ACHN (cell line): ENCODE measurements at regions not wholly inside any gene's neighbourhood (a gene's known extent, or its start where the extent isn't known, plus 50 kb on each side); places are given as distances from the start of the nearest gene placed in this dataset.
"Not testable (repeated sequence)": the region's sequence is repeated elsewhere in the genome, so short reads cannot be mapped to it uniquely, and the experiment has no call there.

Experiments
- DNase-seq: peaks from one replicate; pipeline ENCODE4 v3.0.0-alpha.2; 2015
- in situ Hi-C: cut with HindIII; loops from 2 replicates; pipeline ENCODE4 v1.10.0; 2017; ENCODE audit warnings: low sequenced_read_pairs, low pct_ligation_motif_present, low pct_unique_long_range_greater_than_20kb

DNA sequence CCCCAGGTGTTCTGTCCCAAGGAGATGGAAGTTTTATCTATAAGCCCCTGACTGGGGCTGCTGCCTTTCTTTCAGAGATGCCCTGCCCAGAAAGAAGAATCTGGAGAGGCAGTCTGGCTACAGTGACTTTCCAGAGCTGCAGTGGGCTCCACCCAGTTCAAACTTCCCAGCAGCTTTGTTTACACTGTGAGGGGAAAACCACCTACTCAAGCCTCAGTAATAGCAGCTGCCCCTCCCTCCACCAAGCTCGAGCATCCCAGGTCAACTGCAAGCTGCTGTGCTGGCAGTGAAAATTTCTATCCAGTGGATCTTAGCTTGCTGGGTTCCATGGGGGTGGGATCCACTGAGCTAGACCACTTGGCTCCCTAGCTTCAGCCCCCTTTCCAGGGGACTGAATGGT is 125.0 kb downstream of the TRIM42 start:
- in situ Hi-C loops, DNase-seq: not testable (repeated sequence)

- no peak for DNase-seq
- in situ Hi-C loops, result no loop called here
Measured at GRCh38 chr3:140809316-140809715, 131.5 kb downstream of the TRIM42 start.

- in situ Hi-C loops, result no loop called here
- no peak for DNase-seq
Measured at GRCh38 chr3:140816372-140817195, 125.1 kb upstream of the SLC25A36 start.

GRCh38 chr3:140821493-140821892 is 120.1 kb upstream of the SLC25A36 start:
- in situ Hi-C loops, result no loop called here
- DNase-seq, result no peak

- in situ Hi-C loops, result no loop called here
- no peak for DNase-seq
Measured at GRCh38 chr3:140822401-140823047, 119.1 kb upstream of the SLC25A36 start.

GRCh38 chr3:140823106-140823505 is 118.5 kb upstream of the SLC25A36 start:
- no peak for DNase-seq

GRCh38 chr3:140827894-140828293 is 113.7 kb upstream of the SLC25A36 start:
- in situ Hi-C loops, result no loop called here
- DNase-seq, result no peak

More at GRCh38 chr3:140823106-140823505, 118.5 kb upstream of the SLC25A36 start:
- in situ Hi-C loops, result no loop called here

GRCh38 chr3:140828585-140828984 is 113.1 kb upstream of the SLC25A36 start:
- in situ Hi-C loops, result no loop called here

GRCh38 chr3:140829796-140830195 is 111.8 kb upstream of the SLC25A36 start:
- in situ Hi-C loops, result no loop called here
- no peak for DNase-seq

More at GRCh38 chr3:140828585-140828984, 113.1 kb upstream of the SLC25A36 start:
- no peak for DNase-seq

DNA sequence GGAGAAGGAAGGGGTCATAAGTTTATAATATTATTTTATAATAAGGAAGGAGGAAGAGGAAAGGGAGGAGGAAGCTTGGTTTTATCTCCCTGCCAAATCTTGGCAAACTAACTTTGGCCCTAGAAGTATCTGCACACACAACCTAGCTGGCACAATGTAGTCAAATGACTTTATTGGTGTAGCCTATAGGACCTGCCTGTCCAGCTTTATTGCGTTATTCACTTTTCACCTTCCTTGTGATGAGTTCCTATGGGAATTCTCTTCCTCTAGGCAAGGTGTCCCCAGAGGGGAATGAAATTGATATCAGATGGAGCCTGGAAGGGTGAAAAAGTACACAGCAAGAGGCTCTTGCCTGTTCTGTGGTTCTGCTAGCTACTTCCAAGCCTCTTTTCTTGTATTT is 111.2 kb upstream of the SLC25A36 start:
- in situ Hi-C loops, result no loop called here
- DNase-seq, result no peak

DNA sequence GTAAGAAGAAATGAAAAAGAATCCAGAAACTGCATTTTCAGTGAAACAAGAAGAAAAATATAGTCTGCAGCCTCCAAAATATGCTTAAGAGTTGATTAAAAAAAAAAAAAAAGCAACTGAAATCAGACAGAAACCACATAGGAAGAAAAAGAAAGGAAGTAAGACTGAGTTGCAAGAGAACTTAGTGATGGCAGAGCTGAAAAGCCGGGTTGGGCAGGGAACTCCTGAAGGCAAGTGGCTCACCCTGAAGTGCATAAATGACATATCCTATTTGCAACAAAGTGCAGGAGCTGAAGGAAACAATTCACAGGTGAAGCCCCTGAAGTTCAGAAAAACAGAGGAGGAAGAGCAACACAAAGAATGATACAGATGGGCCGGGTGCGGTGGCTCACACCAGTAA is 108.8 kb upstream of the SLC25A36 start:
- DNase-seq, result no peak

DNA sequence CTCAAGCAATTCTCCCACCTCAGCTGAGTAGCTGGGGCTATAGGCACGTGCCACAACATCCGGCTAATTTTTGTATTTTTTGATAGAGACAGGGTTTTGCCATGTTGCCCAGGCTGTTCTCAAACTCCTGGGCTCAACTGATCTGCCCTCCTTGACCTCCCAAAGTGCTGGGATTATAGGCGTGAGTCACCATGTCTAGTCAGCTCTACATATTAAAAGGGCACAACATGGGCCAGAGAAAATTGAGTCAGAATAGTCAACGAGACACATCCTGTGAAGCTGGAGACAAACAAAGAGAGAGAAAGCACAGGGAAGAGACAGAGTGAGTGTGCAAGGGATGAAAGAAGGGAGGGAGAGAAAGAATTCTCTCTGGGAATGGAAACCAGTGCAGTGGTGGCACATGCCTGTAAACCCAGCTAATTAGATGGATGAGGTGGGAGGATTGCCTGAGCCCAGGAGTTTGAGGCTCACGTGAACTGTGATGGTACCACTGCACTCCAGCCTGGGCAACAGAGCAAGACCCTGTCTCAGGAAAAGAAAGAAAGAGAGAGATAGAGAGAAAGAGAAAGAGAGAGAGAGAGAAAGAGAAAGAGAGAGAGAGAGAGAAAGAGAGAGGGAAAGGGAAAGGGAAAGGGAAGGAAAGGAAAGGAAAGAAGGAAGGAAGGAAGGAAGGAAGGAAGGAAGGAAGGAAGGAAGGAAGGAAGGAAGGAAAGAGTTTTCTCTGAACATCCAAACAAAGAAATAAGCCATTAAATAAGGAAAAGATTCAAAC is 107.2 kb upstream of the SLC25A36 start:
- DNase-seq, result peak; percentile 12
- in situ Hi-C loops, result no loop called here

More for the DNA sequence above, 108.8 kb upstream of the SLC25A36 start:
- in situ Hi-C loops, result no loop called here

DNA sequence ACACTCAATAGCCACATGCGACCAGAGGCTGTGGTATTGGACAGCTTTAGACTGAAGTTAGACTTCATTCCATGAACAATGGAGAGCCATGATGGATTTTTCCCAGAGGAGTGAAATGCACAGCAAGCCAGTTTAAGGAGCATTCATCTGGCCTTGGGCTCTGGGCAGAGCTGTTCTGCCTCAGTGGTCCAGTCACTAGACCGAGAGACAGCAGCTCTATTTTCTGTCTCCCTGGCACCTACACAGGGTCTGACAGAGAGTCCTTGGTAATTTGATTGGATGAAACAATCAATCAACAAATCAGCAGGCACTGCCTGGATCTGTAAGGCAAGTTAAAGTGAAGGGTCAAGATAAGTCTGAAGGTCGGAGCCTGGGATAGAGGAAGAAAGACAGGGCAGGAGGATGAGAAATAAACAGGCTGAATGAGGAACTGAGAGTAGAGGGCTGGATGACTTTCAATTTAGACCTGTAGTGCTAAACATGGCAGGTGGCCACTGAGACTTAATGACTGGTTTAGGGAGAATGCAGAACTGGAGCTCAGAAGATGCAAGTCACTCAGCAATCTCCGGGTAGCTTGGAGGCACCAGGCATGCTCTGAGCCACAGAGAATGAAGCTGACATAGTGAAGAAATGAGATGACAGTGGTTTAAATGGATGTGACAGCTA is 98.5 kb upstream of the SLC25A36 start:
- in situ Hi-C loops, result no loop called here
- DNase-seq, result no peak

GRCh38 chr3:140843656-140844055 is 98.0 kb upstream of the SLC25A36 start:
- in situ Hi-C loops, result no loop called here
- no peak for DNase-seq

GRCh38 chr3:140844072-140844471 is 97.6 kb upstream of the SLC25A36 start:
- no peak for DNase-seq
- in situ Hi-C loops, result no loop called here

GRCh38 chr3:140845882-140846281 is 95.8 kb upstream of the SLC25A36 start:
- in situ Hi-C loops, result no loop called here
- DNase-seq, result no peak

GRCh38 chr3:140848666-140849065 is 93.0 kb upstream of the SLC25A36 start:
- no peak for DNase-seq

GRCh38 chr3:140850210-140850955 is 91.3 kb upstream of the SLC25A36 start:
- in situ Hi-C loops, result no loop called here
- peak; percentile 7 for DNase-seq

More at GRCh38 chr3:140848666-140849065, 93.0 kb upstream of the SLC25A36 start:
- in situ Hi-C loops, result no loop called here
